GM18909 (cell line): ENCODE measurements at regions not wholly inside any gene's neighbourhood (a gene's known extent, or its start where the extent isn't known, plus 50 kb on each side); places are given as distances from the start of the nearest gene placed in this dataset.
A peak's percentile ranks its signal among the peaks of the same experiment; 100 is the strongest.

Experiments used
- ATAC-seq: cut with Tn5 transposase; IDR thresholded peaks from one replicate; pipeline ENCODE4 v1.9.1; 2021; ENCODE audit warnings: mild to moderate bottlenecking; ENCODE audit not compliant: unreplicated experiment, poor library complexity

DNA sequence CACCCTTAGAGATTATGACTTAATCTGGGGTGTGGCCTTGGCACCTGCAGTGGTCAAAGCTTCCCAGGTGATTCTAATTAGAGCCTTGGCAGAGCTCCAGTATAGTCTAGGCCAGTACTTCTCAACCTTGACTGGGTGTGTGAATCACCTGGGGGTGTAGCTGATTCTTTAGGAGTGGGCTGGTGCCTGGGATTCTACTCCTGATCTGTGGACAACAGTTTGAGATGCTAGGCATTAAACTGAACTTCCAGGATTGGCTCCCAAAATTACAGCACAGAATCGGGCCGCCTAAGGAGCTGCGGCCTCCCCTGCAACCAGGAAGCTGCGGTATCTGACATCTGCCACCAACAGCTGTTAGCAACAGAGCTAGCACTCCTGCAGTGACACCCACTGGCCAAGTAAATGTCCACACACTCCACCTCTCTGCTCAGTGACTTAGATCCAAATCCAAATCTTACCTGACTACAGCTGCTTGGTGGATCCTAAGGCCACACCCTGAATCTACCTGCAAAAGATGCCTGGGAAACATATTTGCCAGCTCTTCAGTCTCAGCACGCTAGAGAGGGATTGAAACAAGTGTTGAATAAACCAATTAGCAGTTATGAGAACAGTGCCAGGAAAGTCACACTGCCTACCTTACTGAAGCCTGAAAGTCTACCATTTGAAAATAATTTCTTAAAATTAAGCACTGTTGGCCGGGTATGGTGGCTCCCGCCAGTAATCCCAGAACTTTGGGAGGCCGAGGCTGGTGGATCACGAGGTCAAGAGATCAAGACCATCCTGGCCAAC lies 126.7 kb downstream of the UNC5CL start:
- peak; percentile 96 for ATAC-seq

- no peak for ATAC-seq
Observed at GRCh38 chr6:40910260-40910893, 128.6 kb downstream of the UNC5CL start.

DNA sequence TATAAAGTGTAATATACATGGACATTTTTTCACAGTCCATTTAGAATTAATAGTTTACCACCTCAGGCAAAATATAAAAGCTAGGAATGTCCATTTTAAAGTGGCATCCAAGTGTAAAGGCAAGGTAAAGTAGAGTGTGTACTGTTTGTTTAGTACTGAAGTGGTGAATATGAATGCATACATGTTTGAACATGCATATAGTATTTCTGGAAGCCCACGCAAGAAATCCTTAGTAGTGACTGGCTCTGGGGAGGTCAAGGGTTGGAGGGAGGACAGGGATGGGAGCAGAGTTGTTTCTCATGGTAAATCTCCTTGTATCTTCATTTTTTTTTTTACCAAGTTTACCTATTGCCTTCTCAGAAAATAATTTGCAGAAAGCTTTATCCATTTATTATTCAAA lies 129.2 kb downstream of the UNC5CL start:
- no peak for ATAC-seq

DNA sequence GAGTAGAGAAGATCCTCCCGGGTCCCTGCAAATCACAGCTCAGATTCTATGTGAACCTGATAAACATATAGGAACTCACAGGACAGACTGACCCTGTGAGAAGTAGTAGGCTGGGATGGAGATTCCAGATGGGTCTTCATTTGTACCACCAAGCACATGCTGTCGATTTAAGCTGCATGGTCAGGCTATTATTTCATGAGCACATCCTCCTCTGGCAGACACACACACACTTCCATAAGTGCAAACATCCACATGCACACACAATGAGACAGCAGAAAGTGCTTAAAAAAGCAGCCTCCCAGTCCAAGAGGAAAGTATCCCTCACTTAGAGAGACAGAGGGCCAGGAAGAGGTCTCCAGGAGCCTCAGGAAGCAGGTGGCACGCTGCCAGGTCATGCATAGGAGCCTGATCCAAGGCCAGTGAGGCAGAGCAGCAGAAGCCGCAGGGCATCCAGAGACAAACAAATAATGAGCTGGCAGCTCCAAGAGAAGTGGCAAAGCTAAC lies 131.8 kb downstream of the UNC5CL start:
- no peak for ATAC-seq

- ATAC-seq = no peak
Observed at GRCh38 chr6:40906759-40907158, 132.3 kb downstream of the UNC5CL start.

GRCh38 chr6:40904583-40905194 lies 134.3 kb downstream of the UNC5CL start:
- no peak for ATAC-seq

DNA sequence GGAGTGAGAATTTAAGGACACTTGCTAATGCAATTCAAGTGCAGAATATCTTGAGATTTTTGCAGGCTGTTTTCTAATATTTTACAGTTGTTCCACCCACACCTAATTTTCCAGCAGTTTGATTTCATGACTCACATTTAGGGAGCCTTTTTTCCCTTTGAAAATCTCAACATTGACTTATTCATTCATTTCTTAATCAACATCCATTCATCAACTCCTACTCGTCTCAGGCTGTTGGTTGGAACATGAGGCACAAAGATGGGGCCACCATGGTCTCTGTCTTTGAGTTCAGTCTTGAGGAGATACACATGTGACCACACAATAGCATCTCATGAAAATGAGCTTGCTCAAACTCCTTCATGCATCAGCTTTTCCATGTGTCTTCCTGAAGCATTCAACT lies 135.6 kb downstream of the UNC5CL start:
- no peak for ATAC-seq

DNA sequence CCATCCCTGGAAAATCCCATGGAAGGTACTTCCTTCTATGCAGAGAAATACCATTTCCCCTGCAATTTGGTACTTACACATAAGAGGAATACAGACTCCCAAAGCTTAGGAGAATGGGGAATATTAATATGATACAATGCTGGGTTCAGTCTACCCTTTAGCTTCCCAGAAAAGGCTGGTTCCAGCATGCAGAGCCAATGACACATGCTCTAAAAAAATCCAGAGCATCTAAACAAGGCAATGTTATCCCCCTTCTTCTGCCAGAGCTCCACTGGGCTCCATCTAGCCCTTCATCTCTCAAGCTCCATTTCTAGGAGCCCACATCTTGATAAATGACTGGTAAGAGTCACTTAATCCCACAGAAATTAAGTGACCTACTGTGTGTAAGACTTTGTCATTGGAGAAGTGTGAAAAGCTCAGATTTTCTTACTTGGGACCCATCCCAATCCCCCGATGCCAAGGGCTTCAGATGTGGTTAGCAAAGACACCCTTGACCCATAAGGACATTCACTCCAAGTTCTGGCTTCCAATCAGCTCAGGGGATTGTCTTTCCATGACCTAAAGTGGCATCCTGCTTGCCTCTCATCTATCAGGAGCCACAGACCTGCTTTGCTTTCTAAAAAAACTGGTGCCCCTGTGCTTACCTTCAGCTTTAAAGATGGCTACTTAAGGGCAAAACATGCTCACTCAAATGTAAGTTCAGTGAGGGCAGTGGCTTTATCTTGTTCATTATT lies 137.5 kb downstream of the UNC5CL start:
- ATAC-seq = no peak

- no peak for ATAC-seq
Observed at GRCh38 chr6:40900791-40901190, 138.2 kb downstream of the UNC5CL start.

- ATAC-seq = no peak
Observed at GRCh38 chr6:40899684-40900155, 139.3 kb downstream of the UNC5CL start.

- ATAC-seq = no peak
Observed at GRCh38 chr6:40898073-40898472, 140.9 kb downstream of the UNC5CL start.

DNA sequence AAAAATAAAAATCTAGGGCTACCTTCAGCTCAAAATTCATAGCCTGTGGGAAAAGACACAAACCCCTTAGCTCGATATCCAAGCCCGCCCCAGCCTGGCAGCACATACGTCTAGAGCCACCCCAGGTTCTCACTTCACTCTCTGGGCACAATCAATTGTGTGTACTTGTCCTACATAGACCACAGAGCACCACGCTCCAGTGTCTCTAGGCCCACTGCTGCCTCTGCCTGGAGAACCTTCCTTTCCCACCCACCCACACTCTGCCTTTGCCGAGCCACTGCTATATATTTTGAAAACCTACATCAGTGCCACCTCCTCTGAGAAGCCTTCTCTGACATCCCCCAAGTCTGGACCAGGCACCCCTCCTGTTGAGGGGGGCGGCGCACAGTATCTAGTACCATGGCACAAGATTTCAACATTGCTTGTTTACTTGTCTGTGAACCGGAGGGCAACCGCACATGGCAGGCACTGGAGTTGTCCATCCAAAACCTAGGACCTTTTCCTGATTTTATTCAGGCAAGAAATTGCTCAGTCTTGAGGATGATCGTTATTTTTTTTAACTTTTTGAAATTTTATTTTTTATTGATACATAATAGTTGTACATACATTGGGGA lies 141.5 kb downstream of the UNC5CL start:
- no peak for ATAC-seq

- ATAC-seq = no peak
Observed at GRCh38 chr6:40896696-40897095, 142.3 kb downstream of the UNC5CL start.

GRCh38 chr6:40894962-40895799 lies 143.8 kb downstream of the UNC5CL start:
- no peak for ATAC-seq

DNA sequence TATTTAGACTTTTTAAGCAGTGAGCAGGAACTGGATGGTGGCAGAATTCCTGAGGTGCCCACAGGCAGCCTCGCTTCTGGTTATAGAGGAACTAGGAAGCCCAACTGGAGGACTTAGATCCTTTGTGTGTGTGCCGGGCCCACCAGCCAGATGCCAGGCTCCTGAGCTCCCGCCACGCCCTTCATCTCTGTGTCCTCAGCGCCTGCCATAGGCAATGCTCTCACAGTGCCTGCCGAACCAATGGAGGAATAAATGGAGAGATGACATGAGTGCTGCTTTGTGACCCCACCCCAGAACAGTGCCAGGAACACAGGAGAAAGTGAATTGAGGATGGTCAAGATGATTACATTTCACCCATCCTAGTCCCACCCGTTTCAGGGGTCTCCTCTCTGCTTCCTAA lies 146.0 kb downstream of the UNC5CL start:
- no peak for ATAC-seq

GRCh38 chr6:40892223-40892622 lies 146.8 kb downstream of the UNC5CL start:
- ATAC-seq = no peak

GRCh38 chr6:40891686-40892085 lies 147.3 kb downstream of the UNC5CL start:
- no peak for ATAC-seq

- no peak for ATAC-seq
Observed at GRCh38 chr6:40891131-40891530, 147.9 kb downstream of the UNC5CL start.

- no peak for ATAC-seq
Observed at GRCh38 chr6:40889137-40889832, 149.7 kb downstream of the UNC5CL start.
